Thoracic aorta (tissue), 2 donors: ENCODE measurements at regions not wholly inside any gene's neighbourhood (a gene's known extent, or its start where the extent isn't known, plus 50 kb on each side); places are given as distances from the start of the nearest gene placed in this dataset.
A peak's percentile ranks its signal among the peaks of the same experiment; 100 is the strongest.
"Not testable (repeated sequence)": the region's sequence is repeated elsewhere in the genome, so short reads cannot be mapped to it uniquely, and the experiment has no call there.

Experiments
- ATAC-seq: fragments of 150-250 bp; one replicate; pipeline ENCODE4 v1.8.0; 2017; ENCODE audit warnings: low read depth; ENCODE audit not compliant: insufficient number of reproducible peaks, low FRiP score
- DNase-seq: peaks from one replicate; pipeline ENCODE4 v3.0.0-alpha.2; 2020; ENCODE audit warnings: low spot score
- H3K27ac ChIP-seq, 2 donors: fragments of 200-600 bp; sonication (generic); 1 replicate in 1 of 2; 2 replicates in 1 of 2; pipeline ENCODE4 v1.5.1; 2016; ENCODE audit warnings: mild to moderate bottlenecking in 2 of 2, moderate library complexity in 2 of 2
- H3K27me3 ChIP-seq: fragments of 200-600 bp; sonication (generic); replicated peaks from 2 replicates; pipeline ENCODE4 v1.6.0; 2016; ENCODE audit warnings: mild to moderate bottlenecking; ENCODE audit not compliant: insufficient read depth
- H3K36me3 ChIP-seq: fragments of 200-600 bp; sonication (generic); one replicate; pipeline ENCODE4 v1.5.1; 2016
- H3K4me1 ChIP-seq, 2 donors: fragments of 200-600 bp; sonication (generic); 1 replicate in 1 of 2; 2 replicates in 1 of 2; pipeline versions ENCODE4 v1.5.1 to v1.6.0; 2016; ENCODE audit warnings: low read depth in 2 of 2, mild to moderate bottlenecking in 1 of 2; ENCODE audit not compliant: control insufficient read depth in 1 of 2
- H3K4me3 ChIP-seq: fragments of 200-600 bp; sonication (generic); 2 replicates; pipeline ENCODE4 v1.5.1; 2016; ENCODE audit warnings: mild to moderate bottlenecking
- H3K9me3 ChIP-seq: fragments of 200-600 bp; sonication (generic); 2 replicates; pipeline ENCODE4 v1.5.1; 2016
- TF ChIP-seq, protein P1 (sequence below): fragments of 200-600 bp; sonication (generic); IDR thresholded peaks from one replicate; pipeline ENCODE4 v1.5.1; 2019; ENCODE audit warnings: antibody characterized with exemption

DNA sequence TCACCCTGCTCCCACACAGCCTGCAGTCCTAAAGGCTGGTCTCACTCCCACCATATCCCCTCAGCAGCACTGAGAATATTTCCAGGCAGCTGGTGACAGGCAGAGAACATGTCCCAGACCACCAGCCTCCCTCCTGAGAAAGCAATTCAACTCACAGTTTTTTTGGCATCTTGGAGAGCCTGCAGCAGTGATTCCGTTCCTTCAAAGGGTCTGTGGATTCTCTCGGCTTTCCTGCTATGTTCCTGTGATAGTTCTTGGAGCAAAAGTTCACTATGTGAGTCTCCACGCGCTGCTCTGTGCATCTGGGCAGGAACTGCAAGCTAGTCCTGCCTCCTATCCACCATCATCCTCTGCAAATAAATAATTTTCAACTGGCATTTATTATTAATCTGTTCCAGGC lies 448.3 kb upstream of the HSF2 start:
- DNase-seq (no peak), ATAC-seq (no peak)
- Histone ChIP-seq H3K27ac (peak overlapping the region in 1 of 2 donors; percentile 76), H3K36me3 (no peaks in the 10 kb centered on the region), H3K9me3 (no peaks in the 10 kb centered on the region), H3K4me3 (no peak overlapping the region), H3K27me3 (no peaks in the 10 kb centered on the region), H3K4me1 (peaks cover 12 to 22% of the 10 kb centered on the region in 2 donors)
- TF ChIP-seq, protein P1, sequence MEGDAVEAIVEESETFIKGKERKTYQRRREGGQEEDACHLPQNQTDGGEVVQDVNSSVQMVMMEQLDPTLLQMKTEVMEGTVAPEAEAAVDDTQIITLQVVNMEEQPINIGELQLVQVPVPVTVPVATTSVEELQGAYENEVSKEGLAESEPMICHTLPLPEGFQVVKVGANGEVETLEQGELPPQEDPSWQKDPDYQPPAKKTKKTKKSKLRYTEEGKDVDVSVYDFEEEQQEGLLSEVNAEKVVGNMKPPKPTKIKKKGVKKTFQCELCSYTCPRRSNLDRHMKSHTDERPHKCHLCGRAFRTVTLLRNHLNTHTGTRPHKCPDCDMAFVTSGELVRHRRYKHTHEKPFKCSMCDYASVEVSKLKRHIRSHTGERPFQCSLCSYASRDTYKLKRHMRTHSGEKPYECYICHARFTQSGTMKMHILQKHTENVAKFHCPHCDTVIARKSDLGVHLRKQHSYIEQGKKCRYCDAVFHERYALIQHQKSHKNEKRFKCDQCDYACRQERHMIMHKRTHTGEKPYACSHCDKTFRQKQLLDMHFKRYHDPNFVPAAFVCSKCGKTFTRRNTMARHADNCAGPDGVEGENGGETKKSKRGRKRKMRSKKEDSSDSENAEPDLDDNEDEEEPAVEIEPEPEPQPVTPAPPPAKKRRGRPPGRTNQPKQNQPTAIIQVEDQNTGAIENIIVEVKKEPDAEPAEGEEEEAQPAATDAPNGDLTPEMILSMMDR: no peak

DNA sequence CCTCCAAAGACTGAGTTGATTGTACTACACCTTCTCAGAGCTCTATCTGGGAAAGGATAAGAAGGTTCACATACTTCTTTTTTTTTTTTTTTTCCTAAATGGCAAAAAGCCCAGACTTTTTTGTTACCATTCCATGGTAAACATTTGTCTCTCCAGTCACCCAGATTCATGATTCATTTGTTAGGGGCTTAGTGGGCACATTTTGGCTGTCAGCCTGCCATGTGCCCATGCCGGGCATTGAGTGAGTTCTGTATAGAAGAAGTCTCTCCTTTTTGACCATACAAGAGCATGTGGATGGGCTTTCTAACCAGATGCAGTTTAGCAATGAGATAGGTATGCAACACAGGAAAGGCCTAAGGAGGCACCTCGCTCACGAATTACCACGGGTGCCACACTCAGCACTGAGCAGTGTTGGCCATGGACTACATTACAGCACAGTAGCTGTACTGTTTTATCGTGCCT lies 447.5 kb upstream of the HSF2 start:
- Histone ChIP-seq H3K4me3 (no peak overlapping the region), H3K9me3 (no peaks in the 10 kb centered on the region), H3K27me3 (no peaks in the 10 kb centered on the region), H3K27ac (peak overlapping the region; percentile 64 to 76), H3K4me1 (peaks cover 12 to 22% of the 10 kb centered on the region in 2 donors), H3K36me3 (no peaks in the 10 kb centered on the region)
- ATAC-seq (peak; percentile 95), DNase-seq (peak; percentile 31)
- TF ChIP-seq, protein P1: no peak

DNA sequence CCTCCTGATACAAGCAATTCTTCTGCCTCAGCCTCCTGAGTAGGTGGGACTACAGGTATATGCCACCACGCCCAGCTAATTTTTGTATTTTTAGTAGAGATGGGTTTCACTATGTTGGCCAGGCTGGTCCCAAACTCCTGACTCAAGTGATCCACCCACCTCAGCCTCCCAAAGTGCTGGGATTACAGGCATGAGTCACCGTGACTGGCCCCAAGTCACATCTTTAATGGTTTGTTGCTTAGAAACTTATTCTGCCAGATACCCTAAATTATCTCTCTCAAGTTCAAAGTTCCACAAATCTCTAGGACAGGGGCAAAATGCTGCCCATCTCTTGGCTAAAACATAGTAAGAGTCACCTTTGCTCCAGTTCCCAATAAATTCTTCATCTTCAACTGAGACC lies 444.1 kb upstream of the HSF2 start:
- not testable (repeated sequence) for H3K9me3 ChIP-seq, ATAC-seq

DNA sequence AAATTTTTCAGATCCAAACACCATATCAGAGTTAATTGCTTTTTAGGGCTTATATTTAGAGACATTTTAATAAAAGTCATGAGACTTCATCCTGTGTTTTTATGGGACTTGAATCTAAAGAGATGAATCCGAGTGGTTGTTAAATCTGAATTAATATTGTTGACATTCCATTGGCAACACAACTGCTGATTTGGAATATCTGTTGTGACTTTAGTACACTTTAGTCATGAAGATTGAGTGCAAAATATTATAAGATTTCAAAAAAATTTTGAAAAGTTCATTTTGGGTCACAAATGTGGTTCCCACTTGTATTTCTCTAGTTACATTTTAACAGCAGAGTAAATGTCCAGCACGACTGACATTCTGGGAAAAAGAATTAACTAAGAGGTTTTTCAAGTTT lies 442.7 kb upstream of the HSF2 start:
- TF ChIP-seq, protein P1: no peak
- Histone ChIP-seq H3K27ac (no peak overlapping the region), H3K27me3 (no peaks in the 10 kb centered on the region), H3K4me3 (no peak overlapping the region), H3K9me3 (no peaks in the 10 kb centered on the region), H3K36me3 (no peaks in the 10 kb centered on the region), H3K4me1 (peaks cover 5 to 12% of the 10 kb centered on the region in 2 donors)
- ATAC-seq: no peak
- no peak for DNase-seq

More for the DNA sequence above, 444.1 kb upstream of the HSF2 start:
- peaks cover 12 to 22% of the 10 kb centered on the region in 2 donors for H3K4me1 ChIP-seq
- not testable (repeated sequence) for DNase-seq, H3K27me3 ChIP-seq, H3K27ac ChIP-seq, H3K36me3 ChIP-seq, H3K4me3 ChIP-seq

DNA sequence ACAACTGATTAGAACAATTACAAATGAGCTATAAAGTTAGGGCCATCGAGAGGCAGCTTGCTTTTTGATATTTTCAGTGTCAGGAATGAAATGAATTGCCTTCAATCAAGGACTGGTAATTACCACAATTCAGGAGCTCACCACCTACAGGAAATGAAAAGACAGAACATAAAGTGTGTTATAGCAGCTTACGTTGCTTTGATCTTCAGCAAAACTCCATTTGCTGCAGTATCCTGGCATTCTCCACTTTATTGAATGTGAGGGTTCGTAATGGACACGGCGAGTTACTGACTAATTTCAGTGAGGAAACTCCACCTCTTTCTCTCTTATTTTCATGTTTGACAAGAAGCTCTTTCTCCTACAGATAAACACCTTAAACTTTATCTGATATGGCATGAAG lies 440.0 kb upstream of the HSF2 start:
- H3K36me3 ChIP-seq: no peaks in the 10 kb centered on the region
- no peak overlapping the region for H3K4me3 ChIP-seq
- H3K4me1 ChIP-seq: no peaks in the 10 kb centered on the region
- ATAC-seq: no peak
- no peak for DNase-seq
- H3K27me3 ChIP-seq: no peaks in the 10 kb centered on the region
- no peaks in the 10 kb centered on the region for H3K9me3 ChIP-seq
- TF ChIP-seq, protein P1: no peak
- H3K27ac ChIP-seq: no peak overlapping the region

DNA sequence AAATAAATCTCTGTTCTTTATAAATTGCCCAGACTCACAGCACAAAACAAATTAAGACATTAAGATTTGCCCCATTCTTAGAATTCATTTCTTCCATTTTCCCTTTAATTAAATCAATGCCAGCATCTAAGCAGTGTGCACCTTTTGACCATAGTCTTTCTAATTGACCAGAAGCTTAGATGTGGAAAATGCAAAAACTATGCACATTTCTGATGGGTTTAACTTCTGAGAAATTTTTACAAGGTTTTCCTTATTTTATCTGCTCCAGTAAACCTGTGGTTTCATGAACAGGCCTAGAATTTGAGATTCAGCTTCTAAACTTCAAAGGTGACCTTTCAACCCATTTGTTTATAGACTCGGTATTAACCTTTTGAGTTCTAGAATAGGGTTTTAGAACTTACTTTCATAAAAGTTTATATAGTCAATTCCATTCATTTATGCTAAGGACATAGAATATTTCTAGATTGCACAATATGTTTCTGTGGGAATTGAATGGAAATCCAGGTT lies 437.8 kb upstream of the HSF2 start:
- TF ChIP-seq, protein P1: no peak
- Histone ChIP-seq H3K27me3 (no peaks in the 10 kb centered on the region), H3K27ac (no peak overlapping the region), H3K4me3 (no peak overlapping the region), H3K9me3 (no peaks in the 10 kb centered on the region), H3K36me3 (no peaks in the 10 kb centered on the region), H3K4me1 (no peaks in the 10 kb centered on the region)
- DNase-seq (no peak), ATAC-seq (no peak)
